ENCODE measurements at regions not wholly inside any gene's neighbourhood (a gene's known extent, or its start where the extent isn't known, plus 50 kb on each side); places are given as distances from the start of the nearest gene placed in this dataset.

- no peak for DNase-seq
Measured at GRCh38 chr10:129102906-129103693, 363.9 kb upstream of the MGMT start.

DNA sequence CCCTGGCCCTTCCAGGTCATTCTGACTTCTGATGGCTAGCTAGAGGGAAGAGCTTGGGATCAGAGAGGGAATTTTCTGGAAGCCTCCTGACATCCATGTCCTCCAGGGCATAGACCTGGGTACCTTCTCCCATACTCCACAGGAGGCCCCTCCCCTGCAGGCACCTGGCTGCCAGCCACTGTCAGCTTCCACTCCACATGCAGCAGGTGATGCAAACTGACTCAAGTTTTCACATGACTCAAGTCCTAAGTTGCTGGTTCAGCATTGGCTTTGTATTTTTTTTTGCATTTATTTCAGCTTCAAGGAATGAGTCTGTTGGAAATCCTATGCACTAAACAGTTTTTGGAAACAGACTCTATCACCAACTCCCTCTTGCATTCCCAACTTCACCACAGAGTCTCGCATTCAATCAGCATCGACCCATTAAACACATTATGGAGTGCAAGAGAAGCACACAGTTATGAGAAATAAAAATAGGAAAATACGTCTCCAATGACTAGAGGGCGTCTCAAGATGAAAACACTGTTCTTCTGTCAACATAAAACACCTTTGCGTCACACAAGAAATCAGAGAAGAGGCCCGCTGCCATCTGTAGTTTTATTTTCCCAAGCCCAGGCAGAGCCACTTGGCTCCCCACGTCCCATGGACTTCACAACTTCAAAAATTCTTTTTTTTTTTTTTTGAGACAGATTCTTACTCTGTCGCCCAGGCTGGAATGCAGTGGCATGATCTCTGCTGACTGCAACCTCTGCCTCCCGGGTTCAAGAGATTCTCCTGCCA lies 362.6 kb upstream of the MGMT start:
- no peak for DNase-seq

DNA sequence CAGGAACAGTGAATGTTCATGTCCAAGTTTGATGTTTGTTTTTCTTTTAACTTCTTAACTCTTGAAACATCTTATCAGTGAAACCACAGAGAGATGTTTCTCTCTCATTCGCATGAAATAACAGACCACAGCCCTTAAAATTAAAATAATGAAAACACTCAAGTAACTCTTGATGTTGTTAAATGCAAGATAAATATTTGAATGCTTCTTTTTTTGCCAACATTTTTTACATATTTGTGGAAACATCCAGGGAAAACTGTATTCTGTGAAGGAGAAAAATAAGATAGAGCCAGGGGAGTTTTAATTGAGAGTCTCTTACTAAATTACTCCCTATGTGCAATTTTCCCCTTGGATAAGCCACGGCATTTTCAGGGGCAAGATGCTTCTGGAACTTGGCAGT lies 361.8 kb upstream of the MGMT start:
- no peak for DNase-seq

GRCh38 chr10:129106314-129106713 lies 360.7 kb upstream of the MGMT start:
- DNase-seq, result no peak

- DNase-seq, result no peak
Measured at GRCh38 chr10:129107525-129107924, 359.5 kb upstream of the MGMT start.

DNA sequence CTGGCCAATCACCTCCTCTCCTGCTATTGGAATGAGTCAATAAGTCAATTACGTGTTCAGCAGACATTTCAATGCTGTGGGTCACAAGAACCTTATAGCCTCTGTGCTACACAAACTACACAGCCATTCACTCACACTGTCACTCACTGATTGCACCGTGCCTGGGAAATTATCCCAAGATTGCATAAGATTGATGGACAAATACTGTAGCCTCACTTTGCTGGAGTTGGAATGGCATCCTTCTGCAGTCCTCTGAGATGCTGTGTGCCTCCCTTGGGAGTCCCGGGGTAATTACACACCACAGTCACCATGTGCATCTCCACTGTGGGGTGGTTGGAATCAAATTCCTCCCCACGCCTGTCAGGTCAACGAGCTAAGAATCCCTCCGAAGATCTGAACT lies 358.7 kb upstream of the MGMT start:
- DNase-seq, result no peak

DNA sequence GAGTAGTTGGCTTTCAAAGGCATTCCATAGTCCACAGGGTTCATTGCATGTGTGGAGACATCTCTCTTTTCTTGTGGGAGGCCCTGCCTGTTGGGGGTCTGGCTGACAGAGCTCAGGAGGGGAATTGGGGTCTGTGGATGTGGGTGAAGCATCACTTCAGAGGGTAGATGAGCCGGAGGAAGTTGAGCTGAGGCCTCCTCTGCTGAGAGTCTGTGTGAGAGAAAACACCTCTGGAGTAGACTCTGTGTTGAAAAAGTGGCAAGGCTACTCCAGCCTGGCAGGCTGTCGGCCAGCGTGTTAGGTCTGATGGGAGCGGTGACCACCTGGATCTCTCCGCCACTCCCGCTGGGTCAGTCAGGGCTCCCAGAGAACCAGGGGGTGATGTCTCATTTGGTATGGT lies 358.0 kb upstream of the MGMT start:
- DNase-seq, result no peak

DNA sequence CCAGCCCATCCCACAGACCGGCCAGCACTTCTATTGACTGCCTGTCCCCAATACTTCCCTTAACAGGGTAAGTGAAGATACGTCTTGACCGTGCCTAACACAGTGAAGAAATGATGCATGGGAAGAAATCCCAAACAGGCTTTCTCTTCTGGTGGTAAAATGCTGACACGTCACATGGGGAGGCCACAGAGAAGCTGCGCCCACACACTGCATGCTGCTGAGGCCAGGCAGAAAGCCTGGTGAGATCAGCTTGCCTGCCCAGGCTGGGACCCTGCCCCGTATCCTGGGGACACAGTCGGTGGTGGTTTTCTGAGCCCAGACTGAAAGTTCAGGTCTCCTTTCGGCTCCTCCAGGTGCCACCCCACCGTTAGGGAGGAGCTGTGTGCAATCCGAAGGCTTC lies 356.3 kb upstream of the MGMT start:
- no peak for DNase-seq

DNA sequence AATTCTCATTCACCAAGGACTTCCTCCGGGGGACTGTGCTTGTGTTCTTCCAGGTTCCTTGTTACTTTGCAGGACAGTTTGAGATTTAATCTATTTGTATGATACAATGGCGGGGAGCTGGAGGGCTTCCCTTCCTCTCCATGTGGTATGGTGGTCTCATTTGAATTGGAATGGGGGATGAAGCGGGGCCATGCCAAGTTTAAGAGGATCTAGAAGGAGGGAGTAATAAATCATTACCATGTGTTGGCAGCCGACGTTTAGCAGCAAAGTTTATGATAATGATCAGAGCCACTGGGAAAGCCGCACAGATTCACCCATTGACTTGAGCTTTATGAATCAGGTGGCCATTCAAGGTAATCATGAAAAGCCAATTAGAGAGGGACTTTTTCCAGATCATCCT lies 355.1 kb upstream of the MGMT start:
- DNase-seq, result no peak

DNA sequence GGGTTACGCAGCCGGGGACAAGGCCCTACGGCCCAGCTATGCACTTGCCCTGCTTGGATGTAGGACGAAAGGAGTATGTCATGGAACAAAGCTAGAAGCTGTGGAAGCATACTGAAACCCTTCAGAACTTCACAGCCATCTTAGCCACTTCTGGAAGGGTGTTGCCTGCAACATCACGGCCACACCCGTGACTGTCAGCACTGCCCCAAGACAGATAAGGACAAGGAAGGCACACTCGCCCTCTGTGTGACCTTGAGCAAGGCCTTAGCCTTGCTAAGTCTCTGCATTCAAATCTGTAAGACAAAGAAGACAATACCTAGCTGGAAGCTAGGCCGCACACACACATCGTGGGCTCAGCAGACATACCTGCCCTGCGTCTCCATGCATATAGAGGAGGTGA lies 352.5 kb upstream of the MGMT start:
- DNase-seq, result no peak

DNA sequence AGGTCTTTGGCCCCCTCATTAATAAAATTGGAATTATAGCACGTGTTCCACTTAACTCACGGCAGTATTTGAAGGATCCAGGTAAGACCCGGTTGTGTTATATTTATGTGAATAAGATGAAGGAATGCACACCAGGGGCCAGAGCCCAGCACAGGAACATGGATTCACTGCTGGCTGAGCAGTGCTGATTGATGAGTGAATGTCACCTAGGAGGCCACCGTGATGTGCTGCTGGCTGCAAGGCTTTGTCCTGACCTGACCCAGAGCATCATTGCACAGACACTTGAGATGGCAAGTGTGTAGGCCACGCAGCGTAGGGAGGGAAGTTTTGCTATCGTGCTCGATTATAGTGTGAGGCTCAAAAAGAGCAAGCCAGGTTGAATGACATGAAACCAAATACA lies 350.7 kb upstream of the MGMT start:
- no peak for DNase-seq

GRCh38 chr10:129120441-129120840 lies 346.6 kb upstream of the MGMT start:
- DNase-seq, result no peak

DNA sequence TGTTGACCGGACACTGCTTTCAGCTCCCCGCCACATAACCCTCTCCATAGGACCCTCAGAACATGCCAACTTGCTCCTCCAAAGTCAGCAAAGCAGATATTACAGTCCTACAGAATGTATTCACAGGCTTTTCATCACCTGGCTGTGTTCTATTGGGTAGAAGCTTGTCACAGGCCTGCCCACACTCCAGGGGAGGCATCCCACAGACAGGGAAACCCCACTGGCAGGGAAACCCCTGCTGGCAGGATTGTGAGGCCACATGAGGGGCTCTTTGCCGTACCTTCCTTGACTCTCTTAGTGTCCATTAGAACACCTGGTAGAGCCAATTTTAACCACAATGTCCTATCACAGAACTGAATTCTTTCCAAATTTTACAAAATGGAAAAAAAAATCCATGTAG lies 344.2 kb upstream of the MGMT start:
- no peak for DNase-seq

DNA sequence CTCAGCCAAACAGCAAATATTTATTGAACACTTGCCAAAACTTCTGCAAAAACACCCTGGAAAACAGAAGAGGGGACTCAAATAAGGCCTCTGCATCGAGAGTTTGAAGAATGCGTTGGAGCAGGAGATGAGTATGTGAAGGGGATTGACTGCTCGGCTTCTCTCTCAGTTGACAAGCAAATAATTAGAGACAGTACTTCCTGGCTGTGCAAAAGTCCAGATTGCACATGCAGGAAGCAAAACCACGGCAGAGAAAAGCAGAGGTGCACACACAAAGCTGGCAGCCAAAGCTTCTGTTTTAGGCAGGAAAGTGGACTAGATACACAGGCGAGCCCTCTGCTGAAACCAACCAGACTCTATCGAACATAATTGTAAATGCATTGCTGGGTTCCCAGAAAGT lies 343.6 kb upstream of the MGMT start:
- no peak for DNase-seq

- no peak for DNase-seq
Measured at GRCh38 chr10:129126982-129127381, 340.1 kb upstream of the MGMT start.

- DNase-seq, result no peak
Measured at GRCh38 chr10:129131457-129132132, 335.4 kb upstream of the MGMT start.

DNA sequence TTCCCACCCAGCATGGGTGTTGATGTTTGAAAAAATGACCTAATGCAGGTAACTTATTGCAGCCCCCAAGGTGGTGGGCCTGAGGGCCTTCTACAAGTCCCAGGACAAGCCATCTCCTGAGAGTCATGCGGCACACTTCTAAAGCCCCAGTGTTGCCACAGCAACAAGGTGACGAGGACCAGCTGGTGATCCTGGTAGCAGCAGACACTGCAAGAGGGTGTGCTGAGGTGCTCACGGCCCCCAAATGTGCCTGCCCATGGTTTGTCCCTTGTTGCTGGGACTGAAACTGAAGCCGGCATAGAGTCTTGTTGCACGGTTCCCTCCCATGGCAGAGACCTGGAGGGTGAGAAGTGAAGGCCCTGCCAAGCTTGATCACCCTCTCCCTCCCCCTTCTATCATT lies 333.2 kb upstream of the MGMT start:
- DNase-seq, result no peak

GRCh38 chr10:129134371-129134770 lies 332.7 kb upstream of the MGMT start:
- DNase-seq, result no peak

DNA sequence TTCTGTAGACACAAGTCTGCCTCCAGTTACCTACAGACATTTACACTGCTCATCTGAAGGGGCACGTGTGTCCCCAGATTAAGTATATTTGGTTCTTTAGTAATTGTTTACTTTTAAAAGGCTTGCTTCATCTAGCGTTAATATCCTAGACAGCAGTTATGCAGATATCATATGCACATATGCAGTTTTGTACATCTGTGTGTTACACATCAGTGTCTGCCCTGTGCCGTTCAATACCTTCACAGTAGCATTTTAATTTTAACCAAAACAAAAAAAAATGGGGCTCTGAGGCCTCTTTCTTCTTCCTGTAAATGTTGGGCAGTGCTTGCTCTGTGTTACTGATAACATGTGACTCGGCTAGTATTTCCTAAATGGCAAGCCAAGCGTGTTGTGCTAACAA lies 331.4 kb upstream of the MGMT start:
- no peak for DNase-seq

DNA sequence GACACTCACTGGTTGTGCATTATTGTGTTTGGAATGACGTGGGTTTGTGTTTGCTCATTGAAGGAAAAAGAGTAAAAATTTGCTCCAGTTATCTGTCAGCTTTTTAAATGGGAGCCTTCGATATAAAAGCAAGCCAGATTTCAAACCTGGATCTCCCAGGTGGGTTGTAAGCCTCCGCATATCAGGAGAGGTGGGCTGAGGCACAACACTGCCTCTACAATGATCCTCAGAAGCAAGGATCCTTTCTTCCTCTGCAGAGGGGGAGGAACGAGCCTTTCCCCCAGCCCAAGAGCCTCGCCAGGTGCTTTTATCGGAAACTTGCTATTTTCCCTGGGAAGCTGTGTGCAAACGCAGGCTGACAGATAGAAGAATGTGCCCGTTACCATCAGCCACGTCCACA lies 331.0 kb upstream of the MGMT start:
- DNase-seq, result no peak

DNA sequence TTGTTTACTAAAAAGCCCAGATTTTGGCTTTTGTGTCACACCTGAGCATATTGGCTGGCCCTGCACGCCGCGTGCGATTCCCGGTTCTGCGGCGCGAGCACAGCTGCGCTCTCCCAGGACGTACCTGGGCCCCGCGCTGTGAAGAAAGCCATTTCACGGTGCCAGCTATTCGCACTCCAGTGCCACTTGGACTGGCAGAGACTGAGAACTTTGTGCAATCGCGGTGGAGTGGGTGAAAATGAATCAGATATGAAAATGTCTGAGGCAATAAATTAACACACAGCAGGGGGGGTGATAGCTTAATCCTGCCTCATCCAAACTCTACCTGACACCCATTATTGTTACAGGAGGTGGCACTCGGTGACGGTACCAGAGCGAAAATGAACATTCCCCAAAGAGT lies 330.1 kb upstream of the MGMT start:
- no peak for DNase-seq

- DNase-seq, result no peak
Measured at GRCh38 chr10:129140921-129141885, 325.8 kb upstream of the MGMT start.

DNA sequence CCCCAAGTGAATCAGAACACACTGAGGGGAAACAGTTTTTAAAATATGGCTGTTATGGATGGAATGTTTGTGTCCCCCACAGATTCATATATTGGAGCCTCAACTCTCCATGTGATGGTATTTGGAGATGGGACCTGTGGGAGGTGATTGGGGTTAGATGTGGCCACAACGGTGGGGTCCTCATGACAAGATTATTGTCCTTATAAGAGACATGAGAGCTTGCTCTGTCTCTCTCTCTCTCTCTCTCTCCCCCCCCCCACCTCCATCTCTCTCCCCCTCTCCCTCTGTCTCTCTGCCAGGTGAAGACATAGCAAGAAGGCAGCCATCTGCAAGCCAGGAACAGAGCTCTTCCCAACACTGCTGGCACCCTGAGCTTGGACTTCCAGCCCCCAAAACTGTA lies 315.8 kb upstream of the MGMT start:
- no peak for DNase-seq

Measured in NCI-H69 (cell line).